HepG2 (cell line): ENCODE measurements at regions not wholly inside any gene's neighbourhood (a gene's known extent, or its start where the extent isn't known, plus 50 kb on each side); places are given as distances from the start of the nearest gene placed in this dataset.

Experiments used
- FOSL1 ChIP-seq: sonication (generic); formaldehyde crosslinking; IDR thresholded peaks from 2 replicates; pipeline ENCODE4 v1.9.0; 2021; ENCODE audit warnings: missing genetic modification reagents, borderline replicate concordance
- POLR2AphosphoS2 ChIP-seq: IDR thresholded peaks from 2 replicates; pipeline ENCODE4 v1.6.1; 2011; ENCODE audit warnings: low read depth, low read length, improper control_type of control experiment
- TAF1 ChIP-seq: sonication (generic); formaldehyde crosslinking; IDR thresholded peaks from 2 replicates; pipeline ENCODE4 v1.4.0; 2020; ENCODE audit warnings: missing genetic modification reagents
- ZNF138 ChIP-seq: sonication (generic); formaldehyde crosslinking; IDR thresholded peaks from 2 replicates; pipeline ENCODE4 v1.5.0; 2020; ENCODE audit warnings: mild to moderate bottlenecking, low read depth, missing genetic modification reagents
- ZNF652 ChIP-seq: IDR thresholded peaks from 2 replicates; pipeline ENCODE4 v1.6.1; 2016; ENCODE audit warnings: low read depth, borderline replicate concordance
- ZNF672 ChIP-seq: sonication (generic); formaldehyde crosslinking; IDR thresholded peaks from 2 replicates; pipeline ENCODE4 v1.8.1; 2022; ENCODE audit warnings: missing genetic modification reagents
- TF ChIP-seq, protein P1 (sequence below): sonication (generic); formaldehyde crosslinking; IDR thresholded peaks from 2 replicates; pipeline ENCODE4 v1.5.1; 2020; ENCODE audit warnings: mild to moderate bottlenecking, missing genetic modification reagents, moderate library complexity
- TF ChIP-seq, protein P2 (sequence below): sonication (generic); formaldehyde crosslinking; IDR thresholded peaks from 2 replicates; pipeline ENCODE4 v1.5.1; 2020; ENCODE audit warnings: missing genetic modification reagents, mild to moderate bottlenecking, borderline replicate concordance
- TF ChIP-seq, protein P3 (sequence below): sonication (generic); formaldehyde crosslinking; IDR thresholded peaks from 2 replicates; pipeline ENCODE4 v1.5.0; 2020; ENCODE audit warnings: mild to moderate bottlenecking, missing genetic modification reagents, moderate library complexity
- TF ChIP-seq, protein P4 (sequence below): sonication (generic); formaldehyde crosslinking; IDR thresholded peaks from 2 replicates; pipeline ENCODE4 v1.4.0; 2020; ENCODE audit warnings: missing genetic modification reagents, mild to moderate bottlenecking, borderline replicate concordance

GRCh38 chr9:90024409-90024808 lies 419.6 kb downstream of the GADD45G start:
- TF ChIP-seq, protein P1, sequence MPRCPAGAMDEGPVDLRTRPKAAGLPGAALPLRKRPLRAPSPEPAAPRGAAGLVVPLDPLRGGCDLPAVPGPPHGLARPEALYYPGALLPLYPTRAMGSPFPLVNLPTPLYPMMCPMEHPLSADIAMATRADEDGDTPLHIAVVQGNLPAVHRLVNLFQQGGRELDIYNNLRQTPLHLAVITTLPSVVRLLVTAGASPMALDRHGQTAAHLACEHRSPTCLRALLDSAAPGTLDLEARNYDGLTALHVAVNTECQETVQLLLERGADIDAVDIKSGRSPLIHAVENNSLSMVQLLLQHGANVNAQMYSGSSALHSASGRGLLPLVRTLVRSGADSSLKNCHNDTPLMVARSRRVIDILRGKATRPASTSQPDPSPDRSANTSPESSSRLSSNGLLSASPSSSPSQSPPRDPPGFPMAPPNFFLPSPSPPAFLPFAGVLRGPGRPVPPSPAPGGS (CRISPR knock-in tag): no peak
- TF ChIP-seq FOSL1 (no peak), POLR2AphosphoS2 (no peak), ZNF672 (no peak), ZNF652 (CRISPR knock-in tag) (no peak), ZNF138 (CRISPR knock-in tag) (no peak), TAF1 (CRISPR knock-in tag) (no peak)
- TF ChIP-seq, protein P2, sequence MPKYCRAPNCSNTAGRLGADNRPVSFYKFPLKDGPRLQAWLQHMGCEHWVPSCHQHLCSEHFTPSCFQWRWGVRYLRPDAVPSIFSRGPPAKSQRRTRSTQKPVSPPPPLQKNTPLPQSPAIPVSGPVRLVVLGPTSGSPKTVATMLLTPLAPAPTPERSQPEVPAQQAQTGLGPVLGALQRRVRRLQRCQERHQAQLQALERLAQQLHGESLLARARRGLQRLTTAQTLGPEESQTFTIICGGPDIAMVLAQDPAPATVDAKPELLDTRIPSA (CRISPR knock-in tag): no peak
- TF ChIP-seq, protein P3, sequence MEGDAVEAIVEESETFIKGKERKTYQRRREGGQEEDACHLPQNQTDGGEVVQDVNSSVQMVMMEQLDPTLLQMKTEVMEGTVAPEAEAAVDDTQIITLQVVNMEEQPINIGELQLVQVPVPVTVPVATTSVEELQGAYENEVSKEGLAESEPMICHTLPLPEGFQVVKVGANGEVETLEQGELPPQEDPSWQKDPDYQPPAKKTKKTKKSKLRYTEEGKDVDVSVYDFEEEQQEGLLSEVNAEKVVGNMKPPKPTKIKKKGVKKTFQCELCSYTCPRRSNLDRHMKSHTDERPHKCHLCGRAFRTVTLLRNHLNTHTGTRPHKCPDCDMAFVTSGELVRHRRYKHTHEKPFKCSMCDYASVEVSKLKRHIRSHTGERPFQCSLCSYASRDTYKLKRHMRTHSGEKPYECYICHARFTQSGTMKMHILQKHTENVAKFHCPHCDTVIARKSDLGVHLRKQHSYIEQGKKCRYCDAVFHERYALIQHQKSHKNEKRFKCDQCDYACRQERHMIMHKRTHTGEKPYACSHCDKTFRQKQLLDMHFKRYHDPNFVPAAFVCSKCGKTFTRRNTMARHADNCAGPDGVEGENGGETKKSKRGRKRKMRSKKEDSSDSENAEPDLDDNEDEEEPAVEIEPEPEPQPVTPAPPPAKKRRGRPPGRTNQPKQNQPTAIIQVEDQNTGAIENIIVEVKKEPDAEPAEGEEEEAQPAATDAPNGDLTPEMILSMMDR (CRISPR knock-in tag): no peak
- TF ChIP-seq, protein P4, sequence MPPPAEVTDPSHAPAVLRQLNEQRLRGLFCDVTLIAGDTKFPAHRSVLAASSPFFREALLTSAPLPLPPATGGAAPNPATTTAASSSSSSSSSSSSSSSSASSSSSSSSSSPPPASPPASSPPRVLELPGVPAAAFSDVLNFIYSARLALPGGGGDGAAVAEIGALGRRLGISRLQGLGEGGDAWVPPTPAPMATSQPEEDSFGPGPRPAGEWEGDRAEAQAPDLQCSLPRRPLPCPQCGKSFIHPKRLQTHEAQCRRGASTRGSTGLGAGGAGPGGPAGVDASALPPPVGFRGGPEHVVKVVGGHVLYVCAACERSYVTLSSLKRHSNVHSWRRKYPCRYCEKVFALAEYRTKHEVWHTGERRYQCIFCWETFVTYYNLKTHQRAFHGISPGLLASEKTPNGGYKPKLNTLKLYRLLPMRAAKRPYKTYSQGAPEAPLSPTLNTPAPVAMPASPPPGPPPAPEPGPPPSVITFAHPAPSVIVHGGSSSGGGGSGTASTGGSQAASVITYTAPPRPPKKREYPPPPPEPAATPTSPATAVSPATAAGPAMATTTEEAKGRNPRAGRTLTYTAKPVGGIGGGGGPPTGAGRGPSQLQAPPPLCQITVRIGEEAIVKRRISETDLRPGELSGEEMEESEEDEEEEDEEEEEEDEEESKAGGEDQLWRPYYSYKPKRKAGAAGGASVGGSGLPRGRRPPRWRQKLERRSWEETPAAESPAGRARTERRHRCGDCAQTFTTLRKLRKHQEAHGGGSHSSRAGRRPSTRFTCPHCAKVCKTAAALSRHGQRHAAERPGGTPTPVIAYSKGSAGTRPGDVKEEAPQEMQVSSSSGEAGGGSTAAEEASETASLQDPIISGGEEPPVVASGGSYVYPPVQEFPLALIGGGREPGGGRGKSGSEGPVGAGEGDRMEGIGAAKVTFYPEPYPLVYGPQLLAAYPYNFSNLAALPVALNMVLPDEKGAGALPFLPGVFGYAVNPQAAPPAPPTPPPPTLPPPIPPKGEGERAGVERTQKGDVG (CRISPR knock-in tag): no peak
